ENCODE measurements at regions not wholly inside any gene's neighbourhood (a gene's known extent, or its start where the extent isn't known, plus 50 kb on each side); places are given as distances from the start of the nearest gene placed in this dataset.

- TF ChIP-seq CTCF (conservative IDR thresholded peaks at IDR 0.05; ENCODE audit: low read depth, low read length) (no peak), EZH2 (IDR thresholded peaks at IDR 0.05; ENCODE audit: low read length, unreplicated experiment) (no peak), EZH2phosphoT487 (IDR thresholded peaks at IDR 0.05; ENCODE audit: borderline replicate concordance, low read length) (no peak)
Observed at GRCh38 chr5:57749396-57749795, 266.8 kb upstream of the ACTBL2 start.

Data from PC-3 (cell line).